ENCODE measurements at regions not wholly inside any gene's neighbourhood (a gene's known extent, or its start where the extent isn't known, plus 50 kb on each side); places are given as distances from the start of the nearest gene placed in this dataset.

GRCh38 chr6:105488516-105489215 lies 85.8 kb upstream of the PREP start:
- WGBS (ENCODE audit: insufficient coverage) = no CpG with 5 or more reads among the region's 8 CpGs
- Histone ChIP-seq H3K4me3 (ENCODE audit: low read depth, low read length) (no peak overlapping the region), H3K9me3 (ENCODE audit: control insufficient read depth, insufficient read depth, low read length) (no peaks in the 10 kb centered on the region), H3K4me1 (ENCODE audit: control insufficient read depth, insufficient read depth, low read length) (no peaks in the 10 kb centered on the region), H3K27me3 (ENCODE audit: control insufficient read depth, insufficient read depth, low read length) (no peaks in the 10 kb centered on the region), H3K36me3 (ENCODE audit: control insufficient read depth, insufficient read depth, low read length) (no peaks in the 10 kb centered on the region), H3K27ac (ENCODE audit: low read depth, low read length) (no peak overlapping the region)
- DNase-seq (ENCODE audit: low read depth in 4 of 6, low spot score in 6 of 6) = no peak

GRCh38 chr6:105487040-105487790 lies 84.3 kb upstream of the PREP start:
- H3K4me3 ChIP-seq (ENCODE audit: low read depth, low read length) = no peak overlapping the region
- WGBS (ENCODE audit: insufficient coverage) = 96% methylated on average over 5 of the region's 9 CpGs
- no peaks in the 10 kb centered on the region for H3K27me3 ChIP-seq (ENCODE audit: control insufficient read depth, insufficient read depth, low read length)
- DNase-seq (ENCODE audit: low read depth in 4 of 6, low spot score in 6 of 6) = no peak
- H3K9me3 ChIP-seq (ENCODE audit: control insufficient read depth, insufficient read depth, low read length) = no peaks in the 10 kb centered on the region
- H3K27ac ChIP-seq (ENCODE audit: low read depth, low read length) = no peak overlapping the region
- H3K36me3 ChIP-seq (ENCODE audit: control insufficient read depth, insufficient read depth, low read length) = no peaks in the 10 kb centered on the region
- no peaks in the 10 kb centered on the region for H3K4me1 ChIP-seq (ENCODE audit: control insufficient read depth, insufficient read depth, low read length)

GRCh38 chr6:105485456-105485855 lies 82.6 kb upstream of the PREP start:
- Histone ChIP-seq H3K4me3 (ENCODE audit: low read depth, low read length) (no peak overlapping the region), H3K4me1 (ENCODE audit: control insufficient read depth, insufficient read depth, low read length) (no peaks in the 10 kb centered on the region), H3K9me3 (ENCODE audit: control insufficient read depth, insufficient read depth, low read length) (no peaks in the 10 kb centered on the region), H3K27ac (ENCODE audit: low read depth, low read length) (no peak overlapping the region), H3K27me3 (ENCODE audit: control insufficient read depth, insufficient read depth, low read length) (no peaks in the 10 kb centered on the region), H3K36me3 (ENCODE audit: control insufficient read depth, insufficient read depth, low read length) (no peaks in the 10 kb centered on the region)
- DNase-seq (ENCODE audit: low read depth in 4 of 6, low spot score in 6 of 6) = no peak
- WGBS (ENCODE audit: insufficient coverage) = 53% methylated on average over 5 of the region's 5 CpGs

GRCh38 chr6:105484238-105485161 lies 81.6 kb upstream of the PREP start:
- no peak overlapping the region for H3K4me3 ChIP-seq (ENCODE audit: low read depth, low read length)
- peak; percentile 54 to 91 (median 64) for DNase-seq (ENCODE audit: low read depth in 4 of 6, low spot score in 6 of 6)
- 83% methylated on average over 3 of the region's 12 CpGs for WGBS (ENCODE audit: insufficient coverage)
- no peak overlapping the region for H3K27ac ChIP-seq (ENCODE audit: low read depth, low read length)
- H3K27me3 ChIP-seq (ENCODE audit: control insufficient read depth, insufficient read depth, low read length) = no peaks in the 10 kb centered on the region
- no peaks in the 10 kb centered on the region for H3K4me1 ChIP-seq (ENCODE audit: control insufficient read depth, insufficient read depth, low read length)
- H3K36me3 ChIP-seq (ENCODE audit: control insufficient read depth, insufficient read depth, low read length) = no peaks in the 10 kb centered on the region
- no peaks in the 10 kb centered on the region for H3K9me3 ChIP-seq (ENCODE audit: control insufficient read depth, insufficient read depth, low read length)

GRCh38 chr6:105483492-105483891 lies 80.6 kb upstream of the PREP start:
- Histone ChIP-seq H3K4me3 (ENCODE audit: low read depth, low read length) (no peak overlapping the region), H3K36me3 (ENCODE audit: control insufficient read depth, insufficient read depth, low read length) (no peaks in the 10 kb centered on the region), H3K27me3 (ENCODE audit: control insufficient read depth, insufficient read depth, low read length) (no peaks in the 10 kb centered on the region), H3K4me1 (ENCODE audit: control insufficient read depth, insufficient read depth, low read length) (no peaks in the 10 kb centered on the region), H3K27ac (ENCODE audit: low read depth, low read length) (peak overlapping the region; percentile 6), H3K9me3 (ENCODE audit: control insufficient read depth, insufficient read depth, low read length) (no peaks in the 10 kb centered on the region)
- WGBS (ENCODE audit: insufficient coverage) = 17% methylated on average over 2 of the region's 4 CpGs
- DNase-seq (ENCODE audit: low read depth in 4 of 6, low spot score in 6 of 6) = peak in 1 of 6 donors; percentile 6

- Histone ChIP-seq H3K4me3 (ENCODE audit: low read depth, low read length) (no peak overlapping the region), H3K27me3 (ENCODE audit: control insufficient read depth, insufficient read depth, low read length) (no peaks in the 10 kb centered on the region), H3K27ac (ENCODE audit: low read depth, low read length) (no peak overlapping the region), H3K9me3 (ENCODE audit: control insufficient read depth, insufficient read depth, low read length) (no peaks in the 10 kb centered on the region), H3K36me3 (ENCODE audit: control insufficient read depth, insufficient read depth, low read length) (no peaks in the 10 kb centered on the region), H3K4me1 (ENCODE audit: control insufficient read depth, insufficient read depth, low read length) (no peaks in the 10 kb centered on the region)
- WGBS (ENCODE audit: insufficient coverage) = no CpG with 5 or more reads among the region's 3 CpGs
- DNase-seq (ENCODE audit: low read depth in 4 of 6, low spot score in 6 of 6) = no peak
Observed at GRCh38 chr6:105482921-105483320, 80.0 kb upstream of the PREP start.

GRCh38 chr6:105482227-105482844 lies 79.5 kb upstream of the PREP start:
- Histone ChIP-seq H3K27me3 (ENCODE audit: control insufficient read depth, insufficient read depth, low read length) (no peaks in the 10 kb centered on the region), H3K36me3 (ENCODE audit: control insufficient read depth, insufficient read depth, low read length) (no peaks in the 10 kb centered on the region), H3K9me3 (ENCODE audit: control insufficient read depth, insufficient read depth, low read length) (no peaks in the 10 kb centered on the region), H3K4me3 (ENCODE audit: low read depth, low read length) (no peak overlapping the region), H3K4me1 (ENCODE audit: control insufficient read depth, insufficient read depth, low read length) (no peaks in the 10 kb centered on the region), H3K27ac (ENCODE audit: low read depth, low read length) (no peak overlapping the region)
- no CpG with 5 or more reads among the region's 2 CpGs for WGBS (ENCODE audit: insufficient coverage)
- DNase-seq (ENCODE audit: low read depth in 4 of 6, low spot score in 6 of 6) = peak in 2 of 6 donors; percentile 38 to 50

- DNase-seq (ENCODE audit: low read depth in 4 of 6, low spot score in 6 of 6) = no peak
- Histone ChIP-seq H3K36me3 (ENCODE audit: control insufficient read depth, insufficient read depth, low read length) (no peaks in the 10 kb centered on the region), H3K27ac (ENCODE audit: low read depth, low read length) (no peak overlapping the region)
Observed at GRCh38 chr6:105476978-105477377, 74.1 kb upstream of the PREP start.

GRCh38 chr6:105474234-105474633 lies 71.4 kb upstream of the PREP start:
- Histone ChIP-seq H3K27me3 (ENCODE audit: control insufficient read depth, insufficient read depth, low read length) (no peaks in the 10 kb centered on the region), H3K9me3 (ENCODE audit: control insufficient read depth, insufficient read depth, low read length) (no peaks in the 10 kb centered on the region), H3K36me3 (ENCODE audit: control insufficient read depth, insufficient read depth, low read length) (no peaks in the 10 kb centered on the region), H3K27ac (ENCODE audit: low read depth, low read length) (peak overlapping the region; percentile 18), H3K4me3 (ENCODE audit: low read depth, low read length) (no peak overlapping the region), H3K4me1 (ENCODE audit: control insufficient read depth, insufficient read depth, low read length) (no peaks in the 10 kb centered on the region)
- 30% methylated on average over 4 of the region's 5 CpGs for WGBS (ENCODE audit: insufficient coverage)
- DNase-seq (ENCODE audit: low read depth in 4 of 6, low spot score in 6 of 6) = peak in 1 of 6 donors; percentile 64

More at GRCh38 chr6:105476978-105477377, 74.1 kb upstream of the PREP start:
- Histone ChIP-seq H3K4me3 (ENCODE audit: low read depth, low read length) (no peak overlapping the region), H3K27me3 (ENCODE audit: control insufficient read depth, insufficient read depth, low read length) (no peaks in the 10 kb centered on the region), H3K4me1 (ENCODE audit: control insufficient read depth, insufficient read depth, low read length) (no peaks in the 10 kb centered on the region), H3K9me3 (ENCODE audit: control insufficient read depth, insufficient read depth, low read length) (no peaks in the 10 kb centered on the region)

Data from spinal cord (tissue), 9 donors.